ENCODE measurements at regions not wholly inside any gene's neighbourhood (a gene's known extent, or its start where the extent isn't known, plus 50 kb on each side); places are given as distances from the start of the nearest gene placed in this dataset.

DNA sequence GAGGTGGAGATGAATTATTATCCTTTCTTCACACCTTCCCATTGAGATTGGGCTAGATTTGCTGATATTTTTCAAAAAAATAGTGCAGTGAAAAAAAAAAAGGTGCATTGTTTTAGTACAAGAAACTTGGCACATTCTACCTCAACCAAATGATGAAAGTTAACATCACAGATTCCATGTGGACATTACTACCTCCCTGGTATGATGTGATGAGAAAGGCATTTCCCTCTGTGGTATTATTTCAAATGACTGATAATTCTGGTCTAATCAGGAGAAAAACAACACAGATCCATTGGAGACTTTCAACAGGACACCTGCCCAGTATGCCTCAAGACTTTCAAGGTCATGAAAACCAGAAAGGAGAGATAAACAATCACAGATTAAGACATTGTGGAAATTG, 313.4 kb downstream of the BCHE start:
- H3K4me2 ChIP-seq (ENCODE audit: control insufficient read depth, extremely low read depth, insufficient read depth, low read depth, low read length), result no peak overlapping the region
- peak; percentile 64 for FAIRE-seq
- no peaks in the 10 kb centered on the region for H4K20me1 ChIP-seq (ENCODE audit: control insufficient read depth, extremely low read depth, insufficient read depth, low read length)
- H3K4me3 ChIP-seq (ENCODE audit: control insufficient read depth in 2 of 3, extremely low read depth in 1 of 3, insufficient read depth in 2 of 3, low read depth in 1 of 3, low read length in 3 of 3), result no peak overlapping the region
- H3K79me2 ChIP-seq (ENCODE audit: control insufficient read depth, insufficient read depth, low read length), result no peaks in the 10 kb centered on the region
- H2AFZ ChIP-seq (ENCODE audit: control insufficient read depth, low read length), result no peak overlapping the region
- no peaks in the 10 kb centered on the region for H3K9me1 ChIP-seq (ENCODE audit: control insufficient read depth, extremely low read depth, insufficient read depth, low read length)
- no peak overlapping the region for H3K27ac ChIP-seq (ENCODE audit: control insufficient read depth, insufficient read depth, low read length)
- no peaks in the 10 kb centered on the region for H3K27me3 ChIP-seq (ENCODE audit: control insufficient read depth, extremely low read depth, insufficient read depth, low read length)
- no peaks in the 10 kb centered on the region for H3K36me3 ChIP-seq (ENCODE audit: control insufficient read depth in 2 of 2, extremely low read depth in 1 of 2, insufficient read depth in 2 of 2, low read length in 2 of 2)
- H3K9me3 ChIP-seq (ENCODE audit: control insufficient read depth, low read depth, low read length), result no peaks in the 10 kb centered on the region
- TF ChIP-seq, protein P1, sequence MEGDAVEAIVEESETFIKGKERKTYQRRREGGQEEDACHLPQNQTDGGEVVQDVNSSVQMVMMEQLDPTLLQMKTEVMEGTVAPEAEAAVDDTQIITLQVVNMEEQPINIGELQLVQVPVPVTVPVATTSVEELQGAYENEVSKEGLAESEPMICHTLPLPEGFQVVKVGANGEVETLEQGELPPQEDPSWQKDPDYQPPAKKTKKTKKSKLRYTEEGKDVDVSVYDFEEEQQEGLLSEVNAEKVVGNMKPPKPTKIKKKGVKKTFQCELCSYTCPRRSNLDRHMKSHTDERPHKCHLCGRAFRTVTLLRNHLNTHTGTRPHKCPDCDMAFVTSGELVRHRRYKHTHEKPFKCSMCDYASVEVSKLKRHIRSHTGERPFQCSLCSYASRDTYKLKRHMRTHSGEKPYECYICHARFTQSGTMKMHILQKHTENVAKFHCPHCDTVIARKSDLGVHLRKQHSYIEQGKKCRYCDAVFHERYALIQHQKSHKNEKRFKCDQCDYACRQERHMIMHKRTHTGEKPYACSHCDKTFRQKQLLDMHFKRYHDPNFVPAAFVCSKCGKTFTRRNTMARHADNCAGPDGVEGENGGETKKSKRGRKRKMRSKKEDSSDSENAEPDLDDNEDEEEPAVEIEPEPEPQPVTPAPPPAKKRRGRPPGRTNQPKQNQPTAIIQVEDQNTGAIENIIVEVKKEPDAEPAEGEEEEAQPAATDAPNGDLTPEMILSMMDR (optimal IDR thresholded peaks at IDR 0.05 in 1 of 3, IDR thresholded peaks at IDR 0.05 in 1 of 3, conservative IDR thresholded peaks at IDR 0.05 in 1 of 3; ENCODE audit: extremely low read depth in 1 of 3, insufficient read depth in 2 of 3, low read length in 3 of 3), result no peak
- no peak for TF ChIP-seq EZH2 (IDR thresholded peaks at IDR 0.05; ENCODE audit: low read length)
- H3K9ac ChIP-seq (ENCODE audit: control insufficient read depth, extremely low read depth, insufficient read depth, low read length), result no peak overlapping the region
- H3K4me1 ChIP-seq (ENCODE audit: control insufficient read depth, extremely low read depth, insufficient read depth, low read length), result no peaks in the 10 kb centered on the region
- no peak for DNase-seq (ENCODE audit: low read depth, low spot score)
- dilution Hi-C loops (cut with MboI; ENCODE audit: extremely low pct_ligation_motif_present, low sequenced_read_pairs), result no loop called here

DNA sequence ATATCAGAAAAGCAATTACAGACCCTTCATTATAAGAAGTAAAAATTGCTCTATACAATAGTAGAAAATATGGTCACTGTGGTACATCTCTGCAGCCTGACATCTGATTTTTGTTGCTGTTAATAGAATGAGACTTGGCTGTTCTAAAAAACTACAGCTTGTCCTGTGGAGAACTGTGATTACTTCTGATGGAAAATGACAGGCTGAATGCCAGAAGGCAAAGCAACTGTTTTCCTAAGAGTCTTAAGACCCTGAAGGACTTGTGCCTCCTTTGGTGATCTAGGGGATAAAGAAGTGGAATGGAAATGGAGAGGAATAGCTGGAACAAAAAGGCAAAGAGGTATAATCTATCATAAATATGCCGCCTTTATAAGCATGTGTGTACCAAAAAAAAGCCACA, 314.8 kb downstream of the BCHE start:
- H3K27ac ChIP-seq (ENCODE audit: control insufficient read depth, insufficient read depth, low read length), result no peak overlapping the region
- no peak overlapping the region for H2AFZ ChIP-seq (ENCODE audit: control insufficient read depth, low read length)
- dilution Hi-C loops (cut with MboI; ENCODE audit: extremely low pct_ligation_motif_present, low sequenced_read_pairs), result no loop called here
- no peaks in the 10 kb centered on the region for H3K79me2 ChIP-seq (ENCODE audit: control insufficient read depth, insufficient read depth, low read length)
- H3K4me3 ChIP-seq (ENCODE audit: control insufficient read depth in 2 of 3, extremely low read depth in 1 of 3, insufficient read depth in 2 of 3, low read depth in 1 of 3, low read length in 3 of 3), result no peak overlapping the region
- no peak for TF ChIP-seq EZH2 (IDR thresholded peaks at IDR 0.05; ENCODE audit: low read length)
- TF ChIP-seq, protein P1 (optimal IDR thresholded peaks at IDR 0.05 in 1 of 3, IDR thresholded peaks at IDR 0.05 in 1 of 3, conservative IDR thresholded peaks at IDR 0.05 in 1 of 3; ENCODE audit: extremely low read depth in 1 of 3, insufficient read depth in 2 of 3, low read length in 3 of 3), result no peak
- FAIRE-seq, result no peak
- no peaks in the 10 kb centered on the region for H3K9me3 ChIP-seq (ENCODE audit: control insufficient read depth, low read depth, low read length)
- no peak for DNase-seq (ENCODE audit: low read depth, low spot score)
- no peaks in the 10 kb centered on the region for H4K20me1 ChIP-seq (ENCODE audit: control insufficient read depth, extremely low read depth, insufficient read depth, low read length)
- no peak overlapping the region for H3K9ac ChIP-seq (ENCODE audit: control insufficient read depth, extremely low read depth, insufficient read depth, low read length)
- no peaks in the 10 kb centered on the region for H3K27me3 ChIP-seq (ENCODE audit: control insufficient read depth, extremely low read depth, insufficient read depth, low read length)
- no peaks in the 10 kb centered on the region for H3K4me1 ChIP-seq (ENCODE audit: control insufficient read depth, extremely low read depth, insufficient read depth, low read length)
- no peaks in the 10 kb centered on the region for H3K9me1 ChIP-seq (ENCODE audit: control insufficient read depth, extremely low read depth, insufficient read depth, low read length)
- H3K36me3 ChIP-seq (ENCODE audit: control insufficient read depth in 2 of 2, extremely low read depth in 1 of 2, insufficient read depth in 2 of 2, low read length in 2 of 2), result no peaks in the 10 kb centered on the region
- H3K4me2 ChIP-seq (ENCODE audit: control insufficient read depth, extremely low read depth, insufficient read depth, low read depth, low read length), result no peak overlapping the region
